ENCODE measurements at regions not wholly inside any gene's neighbourhood (a gene's known extent, or its start where the extent isn't known, plus 50 kb on each side); places are given as distances from the start of the nearest gene placed in this dataset.

DNA sequence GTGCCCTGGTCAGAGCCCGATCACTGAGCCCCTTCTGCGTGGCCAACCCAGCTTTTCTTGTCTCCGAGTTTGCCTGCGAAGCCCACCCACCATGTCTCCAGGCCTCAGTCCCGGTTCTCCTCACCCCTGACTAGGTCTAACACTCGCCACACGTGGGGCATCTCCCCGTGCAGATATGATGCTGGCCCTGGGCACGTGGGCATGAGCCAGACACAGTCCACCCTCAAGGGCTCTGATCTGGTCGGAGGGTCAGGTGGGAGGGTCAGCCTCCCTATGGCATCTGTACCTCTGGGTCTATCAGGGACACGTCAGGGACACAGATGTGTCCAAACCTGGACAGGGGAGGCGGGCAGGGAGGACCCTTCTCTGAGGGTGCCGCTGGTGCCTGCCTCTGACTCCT is 95.4 kb downstream of the RHOB start:
- H3K4me3 ChIP-seq (replicated peaks in 1 of 3; ENCODE audit: insufficient read depth in 1 of 3, low read depth in 2 of 3, low read length in 3 of 3): no peak overlapping the region
- POLR2A ChIA-PET: interaction anchor here (1.0 to 10.9 kb wide), 6 partner anchors 17 to 95 kb away, joined by 3 to 268 read pairs (median 168); partner anchors contain the start of gene RHOB
- peaks cover 52% of the 10 kb centered on the region for H3K4me1 ChIP-seq (ENCODE audit: insufficient read depth, low read length)
- DNase-seq (ENCODE audit: low spot score) (no peak), ATAC-seq (no peak), FAIRE-seq (no peak)
- CTCF ChIA-PET (ENCODE audit: low intra/inter-chr PET ratio, low total read pairs): no interaction called here
- no peak overlapping the region for H3K9ac ChIP-seq (ENCODE audit: insufficient read depth, low read depth, low read length)
- BruUV-seq (replicated peaks): no TSS peak
- WGBS (ENCODE audit: low lambda C conversion rate): 92% methylated on average over 12 of the region's 13 CpGs
- H4K20me1 ChIP-seq (ENCODE audit: insufficient read depth, low read length): no peaks in the 10 kb centered on the region
- no peak overlapping the region for H3K4me2 ChIP-seq (ENCODE audit: low read depth, low read length)
- H3K27me3 ChIP-seq (ENCODE audit: control insufficient read depth in 1 of 2, insufficient read depth in 2 of 2, low read length in 2 of 2): no peaks in the 10 kb centered on the region
- intact Hi-C loops (cut with micrococcal nuclease; ENCODE audit: unreplicated experiment): no loop called here
- H3K27ac ChIP-seq (ENCODE audit: extremely low read length, insufficient read depth, low read length): no peak overlapping the region
- no peaks in the 10 kb centered on the region for H3K36me3 ChIP-seq (replicated peaks in 1 of 2; ENCODE audit: control insufficient read depth in 1 of 2, insufficient read depth in 2 of 2, low read length in 2 of 2)
- in situ Hi-C loops (cut with HindIII; ENCODE audit: extremely low pct_ligation_motif_present, low pct_unique_long_range_greater_than_20kb): no loop called here
- H3K9me3 ChIP-seq (ENCODE audit: low read length): no peaks in the 10 kb centered on the region; the same call in 1 of the 2 replicates
- no peaks in the 10 kb centered on the region for H3K79me2 ChIP-seq (ENCODE audit: insufficient read depth, low read length)
- H2AFZ ChIP-seq (ENCODE audit: low read length): no peak overlapping the region
- TF ChIP-seq PAX8 (CRISPR knock-in tag; IDR thresholded peaks at IDR 0.05; ENCODE audit: borderline replicate concordance) (no peak), ZNF557 (CRISPR knock-in tag; IDR thresholded peaks at IDR 0.05) (no peak), YY1 (IDR thresholded peaks at IDR 0.05; ENCODE audit: insufficient read depth, insufficient replicate concordance, low read depth, low read length) (no peak), EED (CRISPR knock-in tag; IDR thresholded peaks at IDR 0.05) (0 out of 2 replicates have a peak, but pooled peaks have one; percentile 41), HNRNPL (IDR thresholded peaks at IDR 0.05; ENCODE audit: low read depth, low read length) (0 out of 2 replicates have a peak, but pooled peaks have one; percentile 20)
- TF ChIP-seq, protein P1, sequence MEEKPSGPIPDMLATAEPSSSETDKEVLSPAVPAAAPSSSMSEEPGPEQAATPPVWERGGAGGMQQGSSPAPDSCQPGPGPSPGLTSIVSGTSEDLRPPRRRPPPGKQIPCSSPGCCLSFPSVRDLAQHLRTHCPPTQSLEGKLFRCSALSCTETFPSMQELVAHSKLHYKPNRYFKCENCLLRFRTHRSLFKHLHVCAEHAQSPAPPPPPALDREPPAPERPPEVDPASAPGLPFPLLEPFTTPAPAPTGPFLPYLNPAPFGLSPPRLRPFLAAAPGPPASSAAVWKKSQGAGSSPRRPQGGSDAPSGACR (CRISPR knock-in tag; IDR thresholded peaks at IDR 0.05): no peak
- TF ChIP-seq, protein P2, sequence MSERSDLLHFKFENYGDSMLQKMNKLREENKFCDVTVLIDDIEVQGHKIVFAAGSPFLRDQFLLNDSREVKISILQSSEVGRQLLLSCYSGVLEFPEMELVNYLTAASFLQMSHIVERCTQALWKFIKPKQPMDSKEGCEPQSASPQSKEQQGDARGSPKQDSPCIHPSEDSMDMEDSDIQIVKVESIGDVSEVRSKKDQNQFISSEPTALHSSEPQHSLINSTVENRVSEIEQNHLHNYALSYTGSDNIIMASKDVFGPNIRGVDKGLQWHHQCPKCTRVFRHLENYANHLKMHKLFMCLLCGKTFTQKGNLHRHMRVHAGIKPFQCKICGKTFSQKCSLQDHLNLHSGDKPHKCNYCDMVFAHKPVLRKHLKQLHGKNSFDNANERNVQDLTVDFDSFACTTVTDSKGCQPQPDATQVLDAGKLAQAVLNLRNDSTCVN (CRISPR knock-in tag; IDR thresholded peaks at IDR 0.05; ENCODE audit: borderline replicate concordance): no peak
- TF ChIP-seq, protein P3, sequence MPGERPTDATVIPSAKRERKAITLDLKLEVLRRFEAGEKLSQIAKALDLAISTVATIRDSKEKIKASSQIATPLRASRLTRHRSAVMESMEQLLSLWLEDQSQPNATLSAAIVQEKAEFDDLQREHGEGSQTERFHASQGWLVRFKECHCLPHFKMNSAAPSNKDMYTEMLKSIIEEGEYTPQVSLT (CRISPR knock-in tag; IDR thresholded peaks at IDR 0.05; ENCODE audit: borderline replicate concordance, low read depth): no peak

All from HepG2 (cell line).